HepG2 (cell line): ENCODE measurements at regions not wholly inside any gene's neighbourhood (a gene's known extent, or its start where the extent isn't known, plus 50 kb on each side); places are given as distances from the start of the nearest gene placed in this dataset.

Experiments used
- ATAC-seq: fragments of 200-7000 bp; cut with Tn5 transposase; 3 replicates; pipeline ENCODE4 v1.9.1; 2020; ENCODE audit warnings: mild to moderate bottlenecking, moderate library complexity
- BruUV-seq: library from RNA; stranded (reverse); fragments of 400-500 nt; replicated peaks from 2 replicates; lab custom pipeline; 2021; lab: Mats Ljungman, UMichigan
- CTCF ChIA-PET: fragments of 300-600 bp; formaldehyde crosslinking; extraction: SDS; loops from one replicate; lab custom pipeline; 2021; ENCODE audit warnings: low total read pairs, inconsistent platforms, low intra/inter-chr PET ratio; lab: Yijun Ruan, JAX
- POLR2A ChIA-PET: fragments of 350-600 bp; sonication (Branson Sonifier 250); formaldehyde crosslinking; loops from one replicate; lab custom pipeline; 2020; ENCODE audit warnings: antibody characterized with exemption, inconsistent platforms; lab: Yijun Ruan, JAX
- DNase-seq: peaks from one replicate; pipeline ENCODE4 v3.0.0-alpha.2; 2015; ENCODE audit warnings: low spot score
- FAIRE-seq: peaks from 3 replicates; lab custom pipeline; 2011; peaks lifted over from hg19 to GRCh38; lab: Jason Lieb, UNC
- H2AFZ ChIP-seq: one replicate; pipeline ENCODE4 v1.6.1; 2011; ENCODE audit warnings: low read length, inconsistent platforms
- H3K27ac ChIP-seq: fragments of 300-600 bp; 3 replicates; pipeline ENCODE4 v1.8.0; 2011; ENCODE audit warnings: mixed run types, mild to moderate bottlenecking, mixed read lengths, low read length, inconsistent platforms; ENCODE audit not compliant: insufficient read depth; ENCODE audit errors: extremely low read length
- H3K27me3 ChIP-seq, 2 experiments: fragments of 200-600 bp in 1 of 2; 2 replicates in 1 of 2; 3 replicates in 1 of 2; pipeline versions ENCODE4 v1.6.0 to v1.8.0; 2011; ENCODE audit warnings: low read length in 2 of 2, mild to moderate bottlenecking in 2 of 2, moderate library complexity in 2 of 2, inconsistent platforms in 1 of 2; ENCODE audit not compliant: insufficient read depth in 2 of 2, control insufficient read depth in 1 of 2
- H3K36me3 ChIP-seq, 2 experiments: fragments of 200-600 bp in 1 of 2; replicated peaks in 1 of 2; 2 replicates in 1 of 2; 3 replicates in 1 of 2; pipeline versions ENCODE4 v1.5.1 to v1.8.0; 2011; ENCODE audit warnings: low read length in 2 of 2, inconsistent platforms in 1 of 2; ENCODE audit not compliant: insufficient read depth in 2 of 2, control insufficient read depth in 1 of 2
- H3K4me1 ChIP-seq: 2 replicates; pipeline ENCODE4 v1.5.1; 2012; ENCODE audit warnings: low read length, inconsistent platforms; ENCODE audit not compliant: insufficient read depth
- H3K4me2 ChIP-seq: 2 replicates; pipeline ENCODE4 v1.6.0; 2011; ENCODE audit warnings: low read depth, low read length, inconsistent platforms
- H3K4me3 ChIP-seq, 3 experiments: fragments of 200-600 bp in 1 of 3; sonication (generic), shearing (Covaris generic) in 1 of 3; replicated peaks in 1 of 3; 2 replicates each; pipeline ENCODE4 v1.5.1; 2011 to 2016; ENCODE audit warnings: low read length in 3 of 3, inconsistent platforms in 2 of 3, low read depth in 2 of 3, mild to moderate bottlenecking in 2 of 3, control low read depth in 1 of 3, mixed read lengths in 1 of 3; ENCODE audit not compliant: insufficient read depth in 1 of 3
- H3K79me2 ChIP-seq: one replicate; pipeline ENCODE4 v1.6.1; 2011; ENCODE audit warnings: low read length, inconsistent platforms; ENCODE audit not compliant: insufficient read depth
- H3K9ac ChIP-seq: 2 replicates; pipeline ENCODE4 v1.6.0; 2011; ENCODE audit warnings: mild to moderate bottlenecking, low read depth, low read length, inconsistent platforms; ENCODE audit not compliant: insufficient read depth
- H3K9me3 ChIP-seq: 2 replicates; pipeline ENCODE4 v1.5.1; 2012; ENCODE audit warnings: mild to moderate bottlenecking, low read length
- H4K20me1 ChIP-seq: 2 replicates; pipeline ENCODE4 v1.6.0; 2011; ENCODE audit warnings: inconsistent platforms, mild to moderate bottlenecking, low read length, moderate library complexity; ENCODE audit not compliant: insufficient read depth
- HNF4G ChIP-seq, 2 experiments: sonication (generic) in 1 of 2; formaldehyde crosslinking in 1 of 2; IDR thresholded peaks; 2 replicates each; pipeline versions ENCODE4 v1.4.0 to v1.6.1; 2011 to 2020; ENCODE audit warnings: borderline replicate concordance in 2 of 2, low read depth in 2 of 2, mild to moderate bottlenecking in 2 of 2, low read length in 1 of 2, missing genetic modification reagents in 1 of 2, moderate library complexity in 1 of 2
- KDM3A ChIP-seq: IDR thresholded peaks from 2 replicates; pipeline ENCODE4 v1.6.1; 2018; ENCODE audit warnings: low read depth, missing compliant biosample characterization
- PRMT3 ChIP-seq: sonication (generic); formaldehyde crosslinking; IDR thresholded peaks from 2 replicates; pipeline ENCODE4 v1.8.1; 2022; ENCODE audit warnings: low read depth, mild to moderate bottlenecking, moderate library complexity, missing genetic modification reagents, borderline replicate concordance
- RFX1 ChIP-seq: fragments of 450-650 bp; IDR thresholded peaks from 2 replicates; pipeline ENCODE4 v1.6.1; 2017
- RFXAP ChIP-seq: sonication (generic); formaldehyde crosslinking; IDR thresholded peaks from 2 replicates; pipeline ENCODE4 v1.4.0; 2020; ENCODE audit warnings: missing genetic modification reagents, borderline replicate concordance
- SMARCE1 ChIP-seq: fragments of 450-650 bp; IDR thresholded peaks from 2 replicates; pipeline ENCODE4 v1.6.1; 2017; ENCODE audit warnings: borderline replicate concordance
- SOX13 ChIP-seq, 3 experiments: fragments of 450-650 bp in 1 of 3; sonication (generic) in 1 of 3; formaldehyde crosslinking in 1 of 3; IDR thresholded peaks in 2 of 3; conservative IDR thresholded peaks in 1 of 3; 2 replicates each; pipeline versions ENCODE4 v1.5.0 to v1.6.1; 2016 to 2020; ENCODE audit warnings: antibody characterized with exemption in 1 of 3, mild to moderate bottlenecking in 1 of 3, missing compliant biosample characterization in 1 of 3, missing genetic modification reagents in 1 of 3, moderate library complexity in 1 of 3
- SRSF9 ChIP-seq: fragments of 200-400 bp; formaldehyde crosslinking; IDR thresholded peaks from 2 replicates; pipeline ENCODE4 v1.6.1; 2018; ENCODE audit warnings: borderline replicate concordance, mild to moderate bottlenecking, low read depth, low read length; ENCODE audit not compliant: insufficient read depth, poor library complexity, severe bottlenecking
- U2AF1 ChIP-seq: fragments of 200-400 bp; formaldehyde crosslinking; optimal IDR thresholded peaks from 2 replicates; pipeline ENCODE3; 2017; ENCODE audit warnings: mild to moderate bottlenecking, low read depth, low read length
- ZBTB1 ChIP-seq: sonication (generic); formaldehyde crosslinking; IDR thresholded peaks from 2 replicates; pipeline ENCODE4 v1.4.0; 2020; ENCODE audit warnings: missing genetic modification reagents, borderline replicate concordance
- ZBTB20 ChIP-seq: sonication (generic); formaldehyde crosslinking; IDR thresholded peaks from 2 replicates; pipeline ENCODE4 v1.8.1; 2023; ENCODE audit warnings: missing genetic modification reagents, low read depth, mild to moderate bottlenecking, borderline replicate concordance
- ZBTB3 ChIP-seq: sonication (generic); formaldehyde crosslinking; IDR thresholded peaks from 2 replicates; pipeline ENCODE4 v1.4.0; 2020; ENCODE audit warnings: low read depth, mild to moderate bottlenecking, moderate library complexity, missing genetic modification reagents, borderline replicate concordance
- ZIK1 ChIP-seq: sonication (generic); formaldehyde crosslinking; IDR thresholded peaks from 2 replicates; pipeline ENCODE4 v1.5.0; 2020; ENCODE audit warnings: mild to moderate bottlenecking, low read depth, missing genetic modification reagents, borderline replicate concordance
- ZMYM2 ChIP-seq: sonication (generic); formaldehyde crosslinking; IDR thresholded peaks from 2 replicates; pipeline ENCODE4 v1.8.0; 2022; ENCODE audit warnings: mild to moderate bottlenecking, missing genetic modification reagents
- ZNF296 ChIP-seq: sonication (generic); formaldehyde crosslinking; conservative IDR thresholded peaks from 2 replicates; pipeline ENCODE4 v1.5.0; 2020; ENCODE audit warnings: mild to moderate bottlenecking, missing genetic modification reagents
- ZNF343 ChIP-seq: sonication (generic); formaldehyde crosslinking; IDR thresholded peaks from 2 replicates; pipeline ENCODE4 v1.4.0; 2020; ENCODE audit warnings: mild to moderate bottlenecking, missing genetic modification reagents
- ZNF432 ChIP-seq: sonication (generic); formaldehyde crosslinking; IDR thresholded peaks from 2 replicates; pipeline ENCODE4 v1.5.0; 2020; ENCODE audit warnings: missing genetic modification reagents, mild to moderate bottlenecking, borderline replicate concordance
- ZNF777 ChIP-seq: sonication (generic); formaldehyde crosslinking; IDR thresholded peaks from 2 replicates; pipeline ENCODE4 v1.4.0; 2020; ENCODE audit warnings: missing genetic modification reagents
- ZNF878 ChIP-seq: sonication (generic); formaldehyde crosslinking; IDR thresholded peaks from 2 replicates; pipeline ENCODE4 v1.8.1; 2023; ENCODE audit warnings: mild to moderate bottlenecking, missing genetic modification reagents, moderate library complexity
- WGBS: methylation state at CpG from one replicate; pipeline ENCODE4 v1.1.6; 2017; ENCODE audit warnings: low lambda C conversion rate; 5-methylcytosine and 5-hydroxymethylcytosine counted together
- in situ Hi-C: cut with HindIII; loops from 2 replicates; pipeline ENCODE4 v1.10.0; 2017; ENCODE audit warnings: low pct_unique_long_range_greater_than_20kb; ENCODE audit not compliant: extremely low pct_ligation_motif_present
- intact Hi-C: fragments of 100-400 bp; cut with micrococcal nuclease; formaldehyde crosslinking; loops from one replicate; pipeline ENCODE4 v1.10.0; 2022; ENCODE audit not compliant: unreplicated experiment
- TF ChIP-seq, protein P1 (sequence below): sonication (generic); formaldehyde crosslinking; IDR thresholded peaks from 2 replicates; pipeline ENCODE4 v1.8.0; 2022; ENCODE audit warnings: mild to moderate bottlenecking, missing genetic modification reagents, moderate library complexity

DNA sequence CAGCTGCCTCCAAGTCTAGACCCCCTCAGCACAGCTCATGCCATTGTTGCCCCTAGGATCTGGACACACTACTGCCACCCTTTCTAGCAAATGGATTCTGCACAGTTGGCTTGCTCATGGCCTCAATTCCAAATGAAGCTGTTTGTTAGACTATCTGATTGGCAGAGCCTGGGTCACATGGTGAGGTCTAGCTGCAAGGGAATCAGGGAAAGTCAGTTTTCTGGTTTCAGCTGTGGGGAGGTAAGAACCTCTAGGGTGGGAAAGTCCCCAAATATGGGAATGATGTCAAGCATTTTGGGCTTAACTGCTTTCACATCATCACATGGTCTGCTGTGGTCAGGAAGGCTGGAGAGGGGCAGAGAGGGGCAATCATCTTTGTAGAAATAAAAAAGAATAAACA is 150.4 kb upstream of the ITGA6 start:
- no peak overlapping the region for H3K4me3 ChIP-seq
- BruUV-seq = no TSS peak
- no peak for FAIRE-seq
- no peaks in the 10 kb centered on the region for H3K79me2 ChIP-seq
- peaks cover 0 to 10% of the 10 kb centered on the region in 2 experiments; a peak in 2 of 5 replicates for H3K27me3 ChIP-seq
- H3K4me1 ChIP-seq = no peaks in the 10 kb centered on the region
- peaks cover 8% of the 10 kb centered on the region for H3K9me3 ChIP-seq
- ATAC-seq = no peak
- H3K27ac ChIP-seq = no peak overlapping the region
- DNase-seq = no peak
- no peak for TF ChIP-seq KDM3A (CRISPR knock-in tag)
- no peak for TF ChIP-seq ZBTB20
- no peak for TF ChIP-seq SOX13 (IDR thresholded peaks at IDR 0.05)
- no peak for TF ChIP-seq SOX13 (CRISPR knock-in tag; conservative IDR thresholded peaks at IDR 0.05 in 1 of 2, IDR thresholded peaks at IDR 0.05 in 1 of 2)
- TF ChIP-seq U2AF1 = no peak
- TF ChIP-seq HNF4G (IDR thresholded peaks at IDR 0.05; ENCODE audit: borderline replicate concordance, low read depth, low read length) = no peak
- TF ChIP-seq HNF4G (CRISPR knock-in tag; IDR thresholded peaks at IDR 0.05; ENCODE audit: borderline replicate concordance, low read depth) = no peak
- TF ChIP-seq ZNF777 (CRISPR knock-in tag) = no peak
- no peaks in the 10 kb centered on the region for H4K20me1 ChIP-seq
- ChIA-PET POLR2A (no interaction called here), CTCF (no interaction called here)
- no peak overlapping the region for H2AFZ ChIP-seq
- no peak overlapping the region for H3K4me2 ChIP-seq
- no peak overlapping the region for H3K9ac ChIP-seq
- in situ Hi-C loops = no loop called here
- intact Hi-C loops = no loop called here
- H3K36me3 ChIP-seq = no peaks in the 10 kb centered on the region

DNA sequence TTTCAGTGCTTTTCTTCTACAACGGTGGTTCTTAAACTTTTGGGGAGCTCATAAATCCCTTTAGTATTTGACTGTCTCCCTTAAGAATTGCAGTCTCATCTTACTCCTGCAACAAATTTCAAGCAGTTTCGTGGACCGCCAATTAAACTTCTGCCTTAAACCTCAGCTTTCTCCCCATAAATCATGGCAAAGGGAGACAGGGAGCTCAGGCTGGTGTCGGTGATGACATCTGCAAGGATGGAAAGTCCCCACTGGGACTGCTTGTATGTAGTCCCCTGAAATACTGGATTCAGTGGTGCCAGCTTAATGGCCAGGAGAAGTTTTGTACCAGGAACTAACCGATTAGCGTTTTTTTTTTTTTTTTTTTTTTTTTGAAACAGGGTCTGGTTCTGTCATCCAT is 148.7 kb upstream of the ITGA6 start:
- in situ Hi-C loops (no loop called here), intact Hi-C loops (no loop called here)
- DNase-seq = no peak
- no peaks in the 10 kb centered on the region for H3K36me3 ChIP-seq
- TF ChIP-seq ZNF878 (CRISPR knock-in tag) (no peak), ZBTB3 (CRISPR knock-in tag) (no peak), ZIK1 (CRISPR knock-in tag) (no peak), ZMYM2 (CRISPR knock-in tag) (no peak), ZNF432 (no peak), ZBTB1 (CRISPR knock-in tag) (no peak), ZNF343 (CRISPR knock-in tag) (no peak), RFXAP (no peak), PRMT3 (CRISPR knock-in tag) (no peak), SRSF9 (no peak), RFX1 (no peak), SMARCE1 (no peak), ZNF296 (CRISPR knock-in tag) (no peak)
- TF ChIP-seq, protein P1, sequence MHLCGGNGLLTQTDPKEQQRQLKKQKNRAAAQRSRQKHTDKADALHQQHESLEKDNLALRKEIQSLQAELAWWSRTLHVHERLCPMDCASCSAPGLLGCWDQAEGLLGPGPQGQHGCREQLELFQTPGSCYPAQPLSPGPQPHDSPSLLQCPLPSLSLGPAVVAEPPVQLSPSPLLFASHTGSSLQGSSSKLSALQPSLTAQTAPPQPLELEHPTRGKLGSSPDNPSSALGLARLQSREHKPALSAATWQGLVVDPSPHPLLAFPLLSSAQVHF (CRISPR knock-in tag) = no peak
- peaks cover 8% of the 10 kb centered on the region for H3K9me3 ChIP-seq
- 47% methylated on average over 6 of the region's 6 CpGs for WGBS
- H3K27ac ChIP-seq = no peak overlapping the region
- no TSS peak for BruUV-seq
- CTCF ChIA-PET = no interaction called here
- H3K27me3 ChIP-seq = peaks cover 0 to 10% of the 10 kb centered on the region in 2 experiments; a peak in 2 of 5 replicates
- no peak for ATAC-seq
- no peak overlapping the region for H3K9ac ChIP-seq
- H3K4me2 ChIP-seq = no peak overlapping the region
- no peak overlapping the region for H2AFZ ChIP-seq
- H3K4me3 ChIP-seq = no peak overlapping the region
- H3K79me2 ChIP-seq = no peaks in the 10 kb centered on the region
- H4K20me1 ChIP-seq = no peaks in the 10 kb centered on the region
- POLR2A ChIA-PET = no interaction called here
- no peaks in the 10 kb centered on the region for H3K4me1 ChIP-seq
- no peak for FAIRE-seq
